ENCODE measurements at regions not wholly inside any gene's neighbourhood (a gene's known extent, or its start where the extent isn't known, plus 50 kb on each side); places are given as distances from the start of the nearest gene placed in this dataset.

GRCh38 chr11:31926816-31927528 is 115.8 kb upstream of the PAX6 start:
- TF ChIP-seq EZH2 (optimal IDR thresholded peaks at IDR 0.05; ENCODE audit: low read depth, low read length) (no peak), EZH2phosphoT487 (IDR thresholded peaks at IDR 0.05; ENCODE audit: low read length) (no peak)
- TF ChIP-seq, protein P1, sequence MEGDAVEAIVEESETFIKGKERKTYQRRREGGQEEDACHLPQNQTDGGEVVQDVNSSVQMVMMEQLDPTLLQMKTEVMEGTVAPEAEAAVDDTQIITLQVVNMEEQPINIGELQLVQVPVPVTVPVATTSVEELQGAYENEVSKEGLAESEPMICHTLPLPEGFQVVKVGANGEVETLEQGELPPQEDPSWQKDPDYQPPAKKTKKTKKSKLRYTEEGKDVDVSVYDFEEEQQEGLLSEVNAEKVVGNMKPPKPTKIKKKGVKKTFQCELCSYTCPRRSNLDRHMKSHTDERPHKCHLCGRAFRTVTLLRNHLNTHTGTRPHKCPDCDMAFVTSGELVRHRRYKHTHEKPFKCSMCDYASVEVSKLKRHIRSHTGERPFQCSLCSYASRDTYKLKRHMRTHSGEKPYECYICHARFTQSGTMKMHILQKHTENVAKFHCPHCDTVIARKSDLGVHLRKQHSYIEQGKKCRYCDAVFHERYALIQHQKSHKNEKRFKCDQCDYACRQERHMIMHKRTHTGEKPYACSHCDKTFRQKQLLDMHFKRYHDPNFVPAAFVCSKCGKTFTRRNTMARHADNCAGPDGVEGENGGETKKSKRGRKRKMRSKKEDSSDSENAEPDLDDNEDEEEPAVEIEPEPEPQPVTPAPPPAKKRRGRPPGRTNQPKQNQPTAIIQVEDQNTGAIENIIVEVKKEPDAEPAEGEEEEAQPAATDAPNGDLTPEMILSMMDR (IDR thresholded peaks at IDR 0.05; ENCODE audit: low read length) = no peak

DNA sequence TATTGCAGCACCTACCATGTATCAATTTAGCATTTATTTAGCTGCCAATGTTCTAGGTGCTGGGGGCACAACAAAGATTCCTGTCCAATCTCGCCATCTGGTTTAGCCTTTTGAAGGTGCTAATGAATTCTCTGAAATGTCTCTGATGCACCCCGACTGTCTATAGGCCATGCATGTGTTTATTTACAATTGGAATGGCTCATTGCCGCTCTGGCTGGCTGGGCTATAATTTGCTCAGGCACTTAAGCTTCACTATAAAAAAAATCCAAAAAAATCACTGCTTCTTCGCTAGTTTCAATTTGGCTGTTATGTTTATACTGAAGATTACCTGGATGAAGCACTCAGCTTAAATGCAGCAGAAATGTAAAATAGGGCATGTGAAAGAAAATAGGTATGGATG is 115.0 kb upstream of the PAX6 start:
- no peaks in the 10 kb centered on the region for H3F3A ChIP-seq (ENCODE audit: insufficient read depth, low read length)
- H2AFZ ChIP-seq (ENCODE audit: low read length) = no peak overlapping the region
- no peaks in the 10 kb centered on the region for H3K36me3 ChIP-seq (replicated peaks; ENCODE audit: insufficient read depth, low read length)
- no peaks in the 10 kb centered on the region for H4K20me1 ChIP-seq (ENCODE audit: insufficient read depth, low read length)
- H3K27me3 ChIP-seq (replicated peaks; ENCODE audit: insufficient read depth, low read length) = no peaks in the 10 kb centered on the region
- no peak overlapping the region for H3K27ac ChIP-seq (ENCODE audit: low read length)
- no peaks in the 10 kb centered on the region for H3K9me3 ChIP-seq (replicated peaks; ENCODE audit: insufficient read depth, low read length)
- TF ChIP-seq EZH2phosphoT487 (IDR thresholded peaks at IDR 0.05; ENCODE audit: low read length) (no peak), EZH2 (optimal IDR thresholded peaks at IDR 0.05; ENCODE audit: low read depth, low read length) (no peak)
- H3K4me1 ChIP-seq (ENCODE audit: low read length) = peaks cover 4% of the 10 kb centered on the region; the same call in 1 of the 2 replicates
- no peak overlapping the region for H3K9ac ChIP-seq (ENCODE audit: low read length)
- no peaks in the 10 kb centered on the region for H3K79me2 ChIP-seq (ENCODE audit: low read length)
- H3K4me3 ChIP-seq (ENCODE audit: low read length) = no peak overlapping the region
- H3K9me2 ChIP-seq (replicated peaks; ENCODE audit: insufficient read depth, low read length) = no peaks in the 10 kb centered on the region
- DNase-seq = no peak
- no peak overlapping the region for H3K4me2 ChIP-seq (ENCODE audit: low read depth, low read length)

More at GRCh38 chr11:31926816-31927528, 115.8 kb upstream of the PAX6 start:
- peaks cover 4% of the 10 kb centered on the region; the same call in 1 of the 2 replicates for H3K4me1 ChIP-seq (ENCODE audit: low read length)
- DNase-seq = no peak
- no peak overlapping the region for H2AFZ ChIP-seq (ENCODE audit: low read length)
- H3K9ac ChIP-seq (ENCODE audit: low read length) = no peak overlapping the region
- no peaks in the 10 kb centered on the region for H4K20me1 ChIP-seq (ENCODE audit: insufficient read depth, low read length)
- no peaks in the 10 kb centered on the region for H3F3A ChIP-seq (ENCODE audit: insufficient read depth, low read length)
- H3K9me2 ChIP-seq (replicated peaks; ENCODE audit: insufficient read depth, low read length) = no peaks in the 10 kb centered on the region
- H3K27me3 ChIP-seq (replicated peaks; ENCODE audit: insufficient read depth, low read length) = no peaks in the 10 kb centered on the region
- no peaks in the 10 kb centered on the region for H3K9me3 ChIP-seq (replicated peaks; ENCODE audit: insufficient read depth, low read length)
- H3K4me2 ChIP-seq (ENCODE audit: low read depth, low read length) = no peak overlapping the region
- H3K4me3 ChIP-seq (ENCODE audit: low read length) = no peak overlapping the region
- H3K36me3 ChIP-seq (replicated peaks; ENCODE audit: insufficient read depth, low read length) = no peaks in the 10 kb centered on the region
- no peaks in the 10 kb centered on the region for H3K79me2 ChIP-seq (ENCODE audit: low read length)
- H3K27ac ChIP-seq (ENCODE audit: low read length) = no peak overlapping the region

DNA sequence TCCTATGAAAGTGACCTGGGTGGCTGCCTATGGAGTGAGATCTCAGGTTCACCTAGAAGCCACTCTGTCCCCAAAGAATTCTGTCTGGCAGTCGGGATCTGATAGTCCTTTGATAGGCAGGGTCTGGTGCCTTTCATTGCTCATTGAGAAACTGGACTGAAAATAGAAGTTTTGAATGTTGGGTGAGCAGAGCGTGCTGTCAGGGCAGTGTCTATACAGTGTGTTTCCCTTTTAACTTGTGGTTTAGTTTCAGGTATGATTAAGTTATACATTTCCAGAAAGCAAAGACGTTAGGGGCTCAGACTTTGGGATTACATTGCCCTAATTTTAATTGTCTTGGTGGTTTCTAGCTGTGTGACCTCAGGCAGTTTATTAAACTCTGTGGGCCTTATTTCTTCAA is 111.3 kb upstream of the PAX6 start:
- Histone ChIP-seq H3K9me2 (replicated peaks; ENCODE audit: insufficient read depth, low read length) (no peaks in the 10 kb centered on the region), H4K20me1 (ENCODE audit: insufficient read depth, low read length) (no peaks in the 10 kb centered on the region), H3K27me3 (replicated peaks; ENCODE audit: insufficient read depth, low read length) (no peaks in the 10 kb centered on the region), H3K79me2 (ENCODE audit: low read length) (no peaks in the 10 kb centered on the region), H3K9ac (ENCODE audit: low read length) (no peak overlapping the region), H3K4me1 (ENCODE audit: low read length) (peaks cover 4% of the 10 kb centered on the region; the same call in 1 of the 2 replicates), H3K36me3 (replicated peaks; ENCODE audit: insufficient read depth, low read length) (no peaks in the 10 kb centered on the region), H3K9me3 (replicated peaks; ENCODE audit: insufficient read depth, low read length) (no peaks in the 10 kb centered on the region), H3K4me3 (ENCODE audit: low read length) (no peak overlapping the region), H3F3A (ENCODE audit: insufficient read depth, low read length) (no peaks in the 10 kb centered on the region), H3K27ac (ENCODE audit: low read length) (no peak overlapping the region), H2AFZ (ENCODE audit: low read length) (no peak overlapping the region), H3K4me2 (ENCODE audit: low read depth, low read length) (no peak overlapping the region)
- TF ChIP-seq EZH2 (optimal IDR thresholded peaks at IDR 0.05; ENCODE audit: low read depth, low read length) = no peak
- TF ChIP-seq, protein P1 (IDR thresholded peaks at IDR 0.05; ENCODE audit: low read length) = no peak
- TF ChIP-seq EZH2phosphoT487 (IDR thresholded peaks at IDR 0.05; ENCODE audit: low read length) = no peak
- DNase-seq = peak; percentile 18

- peaks cover 4% of the 10 kb centered on the region; the same call in 1 of the 2 replicates for H3K4me1 ChIP-seq (ENCODE audit: low read length)
- no peaks in the 10 kb centered on the region for H3K36me3 ChIP-seq (replicated peaks; ENCODE audit: insufficient read depth, low read length)
- H3K4me3 ChIP-seq (ENCODE audit: low read length) = no peak overlapping the region
- H3K79me2 ChIP-seq (ENCODE audit: low read length) = no peaks in the 10 kb centered on the region
- H3K27me3 ChIP-seq (replicated peaks; ENCODE audit: insufficient read depth, low read length) = no peaks in the 10 kb centered on the region
- H3K4me2 ChIP-seq (ENCODE audit: low read depth, low read length) = no peak overlapping the region
- TF ChIP-seq EZH2 (optimal IDR thresholded peaks at IDR 0.05; ENCODE audit: low read depth, low read length) = no peak
- TF ChIP-seq EZH2phosphoT487 (IDR thresholded peaks at IDR 0.05; ENCODE audit: low read length) = no peak
- TF ChIP-seq, protein P1 (IDR thresholded peaks at IDR 0.05; ENCODE audit: low read length) = no peak
- no peak for DNase-seq
- no peaks in the 10 kb centered on the region for H3K9me3 ChIP-seq (replicated peaks; ENCODE audit: insufficient read depth, low read length)
- no peak overlapping the region for H3K9ac ChIP-seq (ENCODE audit: low read length)
- H2AFZ ChIP-seq (ENCODE audit: low read length) = no peak overlapping the region
- H3K27ac ChIP-seq (ENCODE audit: low read length) = no peak overlapping the region
- no peaks in the 10 kb centered on the region for H3F3A ChIP-seq (ENCODE audit: insufficient read depth, low read length)
- H4K20me1 ChIP-seq (ENCODE audit: insufficient read depth, low read length) = no peaks in the 10 kb centered on the region
- H3K9me2 ChIP-seq (replicated peaks; ENCODE audit: insufficient read depth, low read length) = no peaks in the 10 kb centered on the region
These were observed 110.0 kb upstream of the PAX6 start for GRCh38 chr11:31921081-31921480.

Measured in MM.1S (cell line).